DND-41 (cell line): ENCODE measurements at regions not wholly inside any gene's neighbourhood (a gene's known extent, or its start where the extent isn't known, plus 50 kb on each side); places are given as distances from the start of the nearest gene placed in this dataset.

Experiments
- ATAC-seq: fragments of 200-7000 bp; cut with Tn5 transposase; 3 replicates; pipeline ENCODE4 v1.9.1; 2021; ENCODE audit warnings: low read depth; ENCODE audit not compliant: insufficient read depth
- DNase-seq: peaks from one replicate; pipeline ENCODE4 v3.0.0-alpha.2; 2020
- H2AFZ ChIP-seq: 2 replicates; pipeline ENCODE4 v1.6.0; 2012; ENCODE audit warnings: low read depth, low read length
- H3K27ac ChIP-seq: 2 replicates; pipeline ENCODE4 v1.5.1; 2012; ENCODE audit warnings: low read length, inconsistent platforms
- H3K27me3 ChIP-seq: fragments of 200-600 bp; sonication (generic); 2 replicates; pipeline ENCODE4 v1.6.0; 2012; ENCODE audit warnings: low read length, mild to moderate bottlenecking, inconsistent platforms; ENCODE audit not compliant: insufficient read depth, poor library complexity
- H3K36me3 ChIP-seq: 2 replicates; pipeline ENCODE4 v1.5.1; 2012; ENCODE audit warnings: low read length, inconsistent platforms; ENCODE audit not compliant: insufficient read depth
- H3K4me1 ChIP-seq: 2 replicates; pipeline ENCODE4 v1.5.1; 2012; ENCODE audit warnings: mild to moderate bottlenecking, low read length; ENCODE audit not compliant: insufficient read depth
- H3K4me2 ChIP-seq: 2 replicates; pipeline ENCODE4 v1.6.0; 2012; ENCODE audit warnings: mild to moderate bottlenecking, moderate library complexity, low read length, inconsistent platforms; ENCODE audit not compliant: insufficient read depth
- H3K4me3 ChIP-seq, 2 experiments: fragments of 200-600 bp in 1 of 2; shearing (Covaris generic) in 1 of 2; 2 replicates each; pipeline ENCODE4 v1.5.1; 2012 to 2016; ENCODE audit warnings: inconsistent platforms in 2 of 2, low read length in 2 of 2, mild to moderate bottlenecking in 2 of 2, low read depth in 1 of 2, moderate library complexity in 1 of 2
- H3K79me2 ChIP-seq: 2 replicates; pipeline ENCODE4 v1.6.0; 2012; ENCODE audit warnings: low read length, inconsistent platforms; ENCODE audit not compliant: insufficient read depth
- H3K9ac ChIP-seq: 2 replicates; pipeline ENCODE4 v1.6.0; 2012; ENCODE audit warnings: low read depth, mild to moderate bottlenecking, inconsistent platforms, low read length, moderate library complexity
- H3K9me3 ChIP-seq: 2 replicates; pipeline ENCODE4 v1.5.1; 2012; ENCODE audit warnings: low read length, moderate library complexity, mild to moderate bottlenecking, inconsistent platforms; ENCODE audit not compliant: insufficient read depth, severe bottlenecking
- H4K20me1 ChIP-seq: 2 replicates; pipeline ENCODE4 v1.6.0; 2012; ENCODE audit warnings: low read length; ENCODE audit not compliant: insufficient read depth
- EZH2 ChIP-seq: IDR thresholded peaks from 3 replicates; pipeline ENCODE4 v1.6.1; 2012; ENCODE audit warnings: borderline replicate concordance, low read depth, mild to moderate bottlenecking, moderate library complexity, low read length, inconsistent platforms; ENCODE audit not compliant: severe bottlenecking
- TF ChIP-seq, protein P1 (sequence below): IDR thresholded peaks from 2 replicates; pipeline ENCODE4 v1.5.1; 2012; ENCODE audit warnings: borderline replicate concordance, low read length, moderate library complexity, mild to moderate bottlenecking; ENCODE audit not compliant: poor library complexity, severe bottlenecking; ENCODE audit errors: extremely low read depth

DNA sequence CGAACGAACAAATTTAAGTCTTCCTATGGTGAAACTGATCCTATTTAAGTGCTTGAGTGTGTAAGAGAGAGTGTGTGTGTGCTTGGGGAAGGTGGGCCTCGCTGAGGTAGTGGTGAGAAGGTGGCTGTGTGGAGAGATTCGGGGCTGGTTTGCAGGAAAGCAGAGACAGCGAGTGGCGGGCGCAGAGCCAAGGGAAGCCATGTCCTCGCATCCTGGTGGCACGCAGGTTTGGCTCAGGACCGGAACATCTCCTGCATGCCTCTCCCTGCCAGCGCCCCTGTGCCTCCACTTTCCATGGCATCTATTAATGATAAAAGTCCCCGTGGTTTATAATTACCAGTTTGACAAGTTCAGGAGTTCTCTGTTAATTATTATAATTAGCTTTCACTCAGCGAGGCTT is 383.1 kb upstream of the CADM1 start:
- TF ChIP-seq, protein P1, sequence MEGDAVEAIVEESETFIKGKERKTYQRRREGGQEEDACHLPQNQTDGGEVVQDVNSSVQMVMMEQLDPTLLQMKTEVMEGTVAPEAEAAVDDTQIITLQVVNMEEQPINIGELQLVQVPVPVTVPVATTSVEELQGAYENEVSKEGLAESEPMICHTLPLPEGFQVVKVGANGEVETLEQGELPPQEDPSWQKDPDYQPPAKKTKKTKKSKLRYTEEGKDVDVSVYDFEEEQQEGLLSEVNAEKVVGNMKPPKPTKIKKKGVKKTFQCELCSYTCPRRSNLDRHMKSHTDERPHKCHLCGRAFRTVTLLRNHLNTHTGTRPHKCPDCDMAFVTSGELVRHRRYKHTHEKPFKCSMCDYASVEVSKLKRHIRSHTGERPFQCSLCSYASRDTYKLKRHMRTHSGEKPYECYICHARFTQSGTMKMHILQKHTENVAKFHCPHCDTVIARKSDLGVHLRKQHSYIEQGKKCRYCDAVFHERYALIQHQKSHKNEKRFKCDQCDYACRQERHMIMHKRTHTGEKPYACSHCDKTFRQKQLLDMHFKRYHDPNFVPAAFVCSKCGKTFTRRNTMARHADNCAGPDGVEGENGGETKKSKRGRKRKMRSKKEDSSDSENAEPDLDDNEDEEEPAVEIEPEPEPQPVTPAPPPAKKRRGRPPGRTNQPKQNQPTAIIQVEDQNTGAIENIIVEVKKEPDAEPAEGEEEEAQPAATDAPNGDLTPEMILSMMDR, result no peak
- TF ChIP-seq EZH2, result no peak
- Histone ChIP-seq H4K20me1 (no peaks in the 10 kb centered on the region), H3K4me2 (no peak overlapping the region), H3K9ac (no peak overlapping the region), H3K4me1 (no peaks in the 10 kb centered on the region), H3K27ac (no peak overlapping the region), H3K9me3 (no peaks in the 10 kb centered on the region), H2AFZ (no peak overlapping the region), H3K4me3 (no peak overlapping the region), H3K79me2 (no peaks in the 10 kb centered on the region), H3K36me3 (no peaks in the 10 kb centered on the region), H3K27me3 (peaks cover 3% of the 10 kb centered on the region)
- DNase-seq (no peak), ATAC-seq (no peak)

GRCh38 chr11:115886422-115886733 is 382.2 kb upstream of the CADM1 start:
- H3K27me3 ChIP-seq, result peaks cover 3% of the 10 kb centered on the region
- no peak for TF ChIP-seq EZH2
- TF ChIP-seq, protein P1, result no peak
- ATAC-seq (no peak), DNase-seq (no peak)
- no peak overlapping the region for H3K4me3 ChIP-seq
- H3K36me3 ChIP-seq, result no peaks in the 10 kb centered on the region
- no peaks in the 10 kb centered on the region for H3K79me2 ChIP-seq
- no peak overlapping the region for H3K9ac ChIP-seq
- peaks cover 4% of the 10 kb centered on the region for H3K9me3 ChIP-seq
- H3K27ac ChIP-seq, result no peak overlapping the region
- no peak overlapping the region for H3K4me2 ChIP-seq
- no peak overlapping the region for H2AFZ ChIP-seq
- no peaks in the 10 kb centered on the region for H4K20me1 ChIP-seq
- no peaks in the 10 kb centered on the region for H3K4me1 ChIP-seq

- H4K20me1 ChIP-seq, result no peaks in the 10 kb centered on the region
- no peak overlapping the region for H3K9ac ChIP-seq
- no peak overlapping the region for H3K4me2 ChIP-seq
- ATAC-seq (no peak), DNase-seq (no peak)
- H3K4me3 ChIP-seq, result no peak overlapping the region
- H3K4me1 ChIP-seq, result no peaks in the 10 kb centered on the region
- H3K27me3 ChIP-seq, result peaks cover 3% of the 10 kb centered on the region
- H3K79me2 ChIP-seq, result no peaks in the 10 kb centered on the region
- H3K9me3 ChIP-seq, result peaks cover 4% of the 10 kb centered on the region
- no peaks in the 10 kb centered on the region for H3K36me3 ChIP-seq
- TF ChIP-seq EZH2, result no peak
- TF ChIP-seq, protein P1, result no peak
- no peak overlapping the region for H2AFZ ChIP-seq
- H3K27ac ChIP-seq, result no peak overlapping the region
Observed at GRCh38 chr11:115885535-115886421, 381.6 kb upstream of the CADM1 start.
